SU-DHL-6 (cell line): ENCODE measurements at regions not wholly inside any gene's neighbourhood (a gene's known extent, or its start where the extent isn't known, plus 50 kb on each side); places are given as distances from the start of the nearest gene placed in this dataset.

Experiments
- H2AFZ ChIP-seq: fragments of 200-600 bp; sonication (generic); 2 replicates; pipeline ENCODE4 v1.6.1; 2014; ENCODE audit warnings: low read depth, mild to moderate bottlenecking, moderate library complexity, mixed read lengths, antibody characterized with exemption, low read length; ENCODE audit not compliant: severe bottlenecking
- H3F3A ChIP-seq: fragments of 200-600 bp; shearing (Covaris generic); 2 replicates; pipeline ENCODE4 v1.6.0; 2016; ENCODE audit warnings: antibody characterized with exemption, mild to moderate bottlenecking; ENCODE audit not compliant: insufficient read depth
- H3K27ac ChIP-seq: fragments of 200-600 bp; sonication (generic); 2 replicates; pipeline ENCODE4 v1.5.1; 2016; ENCODE audit warnings: low read depth, mild to moderate bottlenecking, low read length, moderate library complexity, mixed read lengths
- H3K27me3 ChIP-seq: fragments of 200-600 bp; sonication (generic), shearing (Covaris generic); 2 replicates; pipeline ENCODE4 v1.6.0; 2014; ENCODE audit warnings: mild to moderate bottlenecking, low read length
- H3K36me3 ChIP-seq: fragments of 200-600 bp; sonication (generic); 2 replicates; pipeline ENCODE4 v1.6.1; 2014; ENCODE audit warnings: mild to moderate bottlenecking, low read length, mixed read lengths
- H3K4me2 ChIP-seq: fragments of 300-600, 200-600 bp; shearing (Covaris generic), sonication (generic); 2 replicates; pipeline ENCODE4 v1.6.0; 2014; ENCODE audit warnings: low read length, low read depth, mild to moderate bottlenecking; ENCODE audit not compliant: poor library complexity, severe bottlenecking
- H3K4me3 ChIP-seq: fragments of 200-600 bp; sonication (generic); 2 replicates; pipeline ENCODE4 v1.5.1; 2014; ENCODE audit warnings: antibody characterized with exemption, low read length, mild to moderate bottlenecking, mixed read lengths; ENCODE audit not compliant: insufficient read depth, poor library complexity, severe bottlenecking
- H3K79me2 ChIP-seq: fragments of 200-600 bp; sonication (generic); 2 replicates; pipeline ENCODE4 v1.6.1; 2014; ENCODE audit warnings: mild to moderate bottlenecking, low read length, moderate library complexity; ENCODE audit not compliant: insufficient read depth
- H3K9ac ChIP-seq: fragments of 200-600 bp; sonication (generic); 2 replicates; pipeline ENCODE4 v1.7.0; 2014; ENCODE audit warnings: mild to moderate bottlenecking, low read length
- H3K9me2 ChIP-seq: fragments of 200-600 bp; sonication (generic); replicated peaks from 2 replicates; pipeline ENCODE4 v1.6.1; 2014; ENCODE audit warnings: low read length; ENCODE audit not compliant: insufficient read depth
- H3K9me3 ChIP-seq: fragments of 200-600 bp; sonication (generic); 2 replicates; pipeline ENCODE4 v1.6.1; 2014; ENCODE audit warnings: low read length, mixed read lengths; ENCODE audit not compliant: insufficient read depth
- H4K20me1 ChIP-seq: fragments of 200-600 bp; sonication (generic); 2 replicates; pipeline ENCODE4 v1.6.1; 2014; ENCODE audit warnings: low read depth, mild to moderate bottlenecking, antibody characterized with exemption, low read length, moderate library complexity, mixed read lengths
- EZH2phosphoT487 ChIP-seq: fragments of 200-600 bp; sonication (generic), shearing (Covaris generic); conservative IDR thresholded peaks from 2 replicates; pipeline ENCODE4 v1.6.1; 2018; ENCODE audit warnings: mild to moderate bottlenecking, antibody characterized with exemption, low read length, moderate library complexity, mixed read lengths
- TF ChIP-seq, protein P1 (sequence below): fragments of 200-600 bp; sonication (generic); IDR thresholded peaks from one replicate; pipeline ENCODE4 v1.5.1; 2017; ENCODE audit warnings: antibody characterized with exemption, mild to moderate bottlenecking, low read length, moderate library complexity; ENCODE audit not compliant: insufficient read depth, poor library complexity, severe bottlenecking

DNA sequence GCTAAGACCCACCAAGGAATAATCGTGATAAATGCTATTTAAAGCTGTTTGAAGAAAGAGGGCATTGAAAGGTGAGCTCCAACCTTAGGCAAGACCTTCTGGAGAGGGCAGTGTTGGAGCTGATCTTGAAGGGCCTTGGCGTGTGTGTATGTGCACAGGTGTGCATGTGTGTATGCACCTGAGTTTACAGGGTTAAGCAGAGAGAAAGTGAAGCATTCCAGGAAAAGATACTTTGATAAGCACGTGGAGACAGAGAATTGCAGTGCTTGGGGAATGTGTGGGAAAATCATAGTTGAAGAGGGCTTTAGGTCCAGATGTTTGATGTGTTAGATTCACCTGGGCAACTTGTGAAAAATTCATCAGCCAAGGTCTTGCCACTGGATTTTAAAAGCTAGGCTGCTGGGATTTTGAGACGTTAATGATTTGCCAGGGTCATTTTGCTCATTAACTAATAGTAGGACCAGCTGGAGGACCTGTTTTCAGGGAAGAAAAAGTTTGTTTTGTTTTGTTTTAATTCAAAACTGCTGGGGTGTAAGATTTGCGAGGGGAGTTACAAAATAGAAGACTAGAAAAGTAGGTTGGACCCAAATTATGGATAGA lies 78.3 kb upstream of the ANKRD55 start:
- Histone ChIP-seq H2AFZ (no peak overlapping the region), H3K27me3 (no peaks in the 10 kb centered on the region), H3K27ac (no peak overlapping the region), H3F3A (no peaks in the 10 kb centered on the region), H3K9me3 (no peaks in the 10 kb centered on the region), H3K9me2 (no peaks in the 10 kb centered on the region), H4K20me1 (no peaks in the 10 kb centered on the region), H3K4me2 (no peak overlapping the region), H3K9ac (no peak overlapping the region), H3K79me2 (no peaks in the 10 kb centered on the region), H3K36me3 (no peaks in the 10 kb centered on the region), H3K4me3 (no peak overlapping the region)
- TF ChIP-seq, protein P1, sequence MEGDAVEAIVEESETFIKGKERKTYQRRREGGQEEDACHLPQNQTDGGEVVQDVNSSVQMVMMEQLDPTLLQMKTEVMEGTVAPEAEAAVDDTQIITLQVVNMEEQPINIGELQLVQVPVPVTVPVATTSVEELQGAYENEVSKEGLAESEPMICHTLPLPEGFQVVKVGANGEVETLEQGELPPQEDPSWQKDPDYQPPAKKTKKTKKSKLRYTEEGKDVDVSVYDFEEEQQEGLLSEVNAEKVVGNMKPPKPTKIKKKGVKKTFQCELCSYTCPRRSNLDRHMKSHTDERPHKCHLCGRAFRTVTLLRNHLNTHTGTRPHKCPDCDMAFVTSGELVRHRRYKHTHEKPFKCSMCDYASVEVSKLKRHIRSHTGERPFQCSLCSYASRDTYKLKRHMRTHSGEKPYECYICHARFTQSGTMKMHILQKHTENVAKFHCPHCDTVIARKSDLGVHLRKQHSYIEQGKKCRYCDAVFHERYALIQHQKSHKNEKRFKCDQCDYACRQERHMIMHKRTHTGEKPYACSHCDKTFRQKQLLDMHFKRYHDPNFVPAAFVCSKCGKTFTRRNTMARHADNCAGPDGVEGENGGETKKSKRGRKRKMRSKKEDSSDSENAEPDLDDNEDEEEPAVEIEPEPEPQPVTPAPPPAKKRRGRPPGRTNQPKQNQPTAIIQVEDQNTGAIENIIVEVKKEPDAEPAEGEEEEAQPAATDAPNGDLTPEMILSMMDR: no peak

DNA sequence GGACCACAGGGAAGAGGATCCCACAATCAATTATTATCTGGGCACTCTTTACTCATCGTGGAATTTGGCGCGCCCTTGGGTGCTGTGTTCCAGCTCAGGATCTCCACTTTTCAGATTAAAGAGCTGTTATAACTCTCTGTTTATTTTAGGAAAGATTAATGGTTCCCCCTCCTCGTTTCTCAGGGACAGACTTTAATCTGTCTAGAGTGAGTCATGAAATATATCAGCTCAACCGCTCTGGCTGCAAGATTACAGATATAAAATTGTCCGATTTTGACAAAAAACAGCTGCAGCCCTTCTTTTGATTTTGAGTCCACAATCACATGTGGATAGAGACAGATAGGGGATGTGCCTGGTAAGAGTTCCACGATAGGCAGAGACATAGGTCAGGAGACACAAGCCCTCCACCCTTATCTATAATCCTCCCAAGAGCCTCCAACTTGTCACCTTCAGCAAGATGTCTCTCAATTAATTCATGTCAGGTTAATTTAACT lies 77.6 kb upstream of the ANKRD55 start:
- no peaks in the 10 kb centered on the region for H3K36me3 ChIP-seq
- TF ChIP-seq, protein P1: no peak
- TF ChIP-seq EZH2phosphoT487: no peak
- H3K4me3 ChIP-seq: no peak overlapping the region
- H4K20me1 ChIP-seq: no peaks in the 10 kb centered on the region
- no peak overlapping the region for H3K4me2 ChIP-seq
- no peaks in the 10 kb centered on the region for H3K27me3 ChIP-seq
- H3K79me2 ChIP-seq: no peaks in the 10 kb centered on the region
- H3K27ac ChIP-seq: no peak overlapping the region
- no peak overlapping the region for H2AFZ ChIP-seq
- no peaks in the 10 kb centered on the region for H3F3A ChIP-seq
- no peaks in the 10 kb centered on the region for H3K9me3 ChIP-seq
- no peak overlapping the region for H3K9ac ChIP-seq
- H3K9me2 ChIP-seq: no peaks in the 10 kb centered on the region

DNA sequence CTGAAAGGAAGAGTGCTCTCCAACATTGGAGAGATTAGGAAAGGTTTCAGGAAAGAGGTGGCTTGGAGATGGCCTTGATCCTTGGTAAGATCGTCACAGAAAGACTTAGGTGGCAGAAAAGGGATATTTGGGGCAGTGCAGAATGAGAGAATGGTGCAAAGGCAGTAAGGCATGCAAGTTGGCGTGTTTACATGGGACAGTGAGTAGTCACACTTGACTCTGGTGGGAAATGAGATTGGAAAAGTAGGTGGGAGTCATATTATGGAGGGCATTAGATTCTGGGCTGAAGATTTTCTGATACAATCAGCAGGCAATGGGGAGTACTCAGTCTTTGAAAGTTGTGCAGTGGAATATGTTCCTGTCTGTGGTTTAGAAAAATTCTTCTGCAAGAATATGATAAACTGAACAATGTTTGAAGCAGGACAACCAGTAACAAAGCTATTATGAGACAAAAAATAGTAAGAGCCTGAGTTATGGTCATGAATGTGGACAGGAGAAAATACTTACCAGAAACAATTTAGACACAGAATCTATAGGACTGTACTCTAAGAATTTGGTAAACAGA lies 76.2 kb upstream of the ANKRD55 start:
- Histone ChIP-seq H3K9me3 (no peaks in the 10 kb centered on the region), H3K36me3 (no peaks in the 10 kb centered on the region), H3K9me2 (no peaks in the 10 kb centered on the region), H3K4me2 (no peak overlapping the region), H3K4me3 (no peak overlapping the region), H3K79me2 (no peaks in the 10 kb centered on the region), H3F3A (no peaks in the 10 kb centered on the region), H3K9ac (no peak overlapping the region), H3K27ac (no peak overlapping the region), H4K20me1 (no peaks in the 10 kb centered on the region), H3K27me3 (no peaks in the 10 kb centered on the region), H2AFZ (no peak overlapping the region)
- TF ChIP-seq EZH2phosphoT487: no peak
- TF ChIP-seq, protein P1: no peak
